Dedifferentiated amniotic fluid mesenchymal stem cell (primary cell): ENCODE measurements at regions not wholly inside any gene's neighbourhood (a gene's known extent, or its start where the extent isn't known, plus 50 kb on each side); places are given as distances from the start of the nearest gene placed in this dataset.

Experiments
- DNase-seq: peaks from one replicate; pipeline ENCODE4 v3.0.0-alpha.2; 2016; ENCODE audit errors: extremely low spot score

- no peak for DNase-seq
Observed at GRCh38 chr5:6195711-6196358, 182.5 kb downstream of the MED10 start.

DNA sequence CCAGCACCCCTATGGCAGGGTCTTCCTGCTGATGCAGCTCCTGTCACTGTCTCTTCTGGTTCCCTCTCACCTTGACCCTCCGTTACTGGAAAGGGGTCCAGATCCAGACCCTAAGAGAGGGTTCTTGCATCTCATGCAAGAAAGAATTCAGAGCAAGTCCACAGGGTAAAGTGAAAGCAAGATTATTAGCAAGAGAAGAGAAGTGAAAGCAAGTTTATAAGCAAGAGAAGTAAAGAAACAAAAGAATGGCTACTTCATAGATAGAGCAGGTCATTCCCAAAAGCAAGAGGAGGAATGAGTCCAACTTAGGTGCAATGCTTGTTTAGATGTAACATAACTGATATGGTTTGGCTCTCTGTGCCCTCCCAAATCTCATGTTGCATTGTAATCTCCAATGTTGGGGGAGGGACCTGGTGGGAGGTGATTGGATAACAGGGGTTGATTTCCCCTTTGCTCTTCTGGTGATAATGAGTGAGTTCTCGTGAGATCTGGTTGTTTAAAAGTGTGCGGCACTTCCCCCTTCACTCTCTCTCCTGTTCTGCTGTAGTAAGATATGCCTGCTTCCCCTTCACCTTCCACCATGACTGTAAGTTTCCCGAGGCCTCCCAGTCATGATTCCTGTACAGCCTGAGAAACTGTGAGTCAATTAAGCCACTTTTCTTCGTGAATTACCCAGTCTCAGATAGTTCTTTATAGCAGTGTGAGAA, 183.3 kb downstream of the MED10 start:
- no peak for DNase-seq

GRCh38 chr5:6194261-6194875, 184.0 kb downstream of the MED10 start:
- DNase-seq = no peak

- DNase-seq = no peak
Observed at GRCh38 chr5:6193310-6193709, 185.0 kb downstream of the MED10 start.

- no peak for DNase-seq
Observed at GRCh38 chr5:6190838-6191237, 187.5 kb downstream of the MED10 start.

DNA sequence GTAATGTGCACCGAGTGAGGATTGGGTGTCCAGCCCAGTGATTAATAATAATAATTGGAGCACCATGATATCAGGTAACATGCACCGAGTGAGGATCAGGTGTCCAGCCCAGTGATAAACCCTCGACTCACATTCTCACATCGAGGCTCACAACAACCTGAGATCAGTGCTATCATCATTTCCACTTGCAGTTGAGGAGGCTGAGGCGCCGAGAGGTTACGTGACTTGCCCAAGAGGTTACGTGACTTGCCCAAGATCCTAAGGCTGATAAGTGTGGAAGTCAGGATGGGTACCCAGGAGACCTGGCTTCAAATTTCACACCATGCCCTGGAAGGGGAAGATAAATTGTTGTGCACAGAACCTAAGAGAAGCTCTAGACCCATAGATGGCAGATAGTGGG, 189.4 kb downstream of the MED10 start:
- no peak for DNase-seq

DNA sequence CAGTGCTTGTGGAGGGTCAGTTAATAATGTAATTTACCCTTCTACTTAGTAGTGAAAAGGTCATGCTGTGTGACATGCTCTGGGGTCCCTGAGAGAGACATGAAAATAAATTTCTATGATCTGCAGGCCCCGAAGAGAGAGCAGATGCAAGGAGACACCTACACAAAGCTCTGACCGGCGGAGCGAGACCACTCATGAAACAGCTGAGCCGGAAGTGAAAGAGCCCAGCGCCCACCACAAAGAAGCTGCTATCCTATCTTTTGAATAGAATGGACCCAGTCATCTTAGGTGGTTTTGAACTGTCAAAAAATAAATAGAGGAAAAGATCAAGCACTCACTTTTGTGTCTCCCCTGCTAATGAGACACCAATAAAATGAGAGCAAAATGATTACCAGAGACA, 190.0 kb downstream of the MED10 start:
- no peak for DNase-seq

- no peak for DNase-seq
Observed at GRCh38 chr5:6187501-6187900, 190.8 kb downstream of the MED10 start.

- DNase-seq = no peak
Observed at GRCh38 chr5:6185574-6185973, 192.8 kb downstream of the MED10 start.

DNA sequence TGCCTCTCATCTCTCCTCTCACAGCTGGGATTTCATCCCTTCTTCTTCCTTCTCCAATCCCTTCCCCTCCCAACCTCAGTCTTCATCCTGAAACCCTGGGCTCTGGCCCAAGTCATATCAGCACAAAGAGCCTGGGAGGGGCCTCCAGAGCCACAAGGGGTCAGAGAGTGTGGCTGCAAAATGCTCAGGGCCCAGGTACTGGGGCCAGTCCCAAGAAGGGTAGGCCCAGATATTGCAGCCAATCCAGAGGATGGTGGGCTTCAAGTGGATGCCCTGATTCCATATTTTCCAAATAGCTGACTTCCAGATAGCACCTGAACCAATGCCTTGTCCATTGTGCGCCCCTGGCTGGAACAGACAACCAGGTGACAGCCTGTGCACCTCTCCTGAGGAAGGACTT, 193.9 kb downstream of the MED10 start:
- no peak for DNase-seq

- DNase-seq = no peak
Observed at GRCh38 chr5:6183391-6184390, 194.7 kb downstream of the MED10 start.

GRCh38 chr5:6182271-6182815, 196.0 kb downstream of the MED10 start:
- DNase-seq = no peak

GRCh38 chr5:6181871-6182270, 196.5 kb downstream of the MED10 start:
- no peak for DNase-seq

- no peak for DNase-seq
Observed at GRCh38 chr5:6181147-6181729, 197.1 kb downstream of the MED10 start.

DNA sequence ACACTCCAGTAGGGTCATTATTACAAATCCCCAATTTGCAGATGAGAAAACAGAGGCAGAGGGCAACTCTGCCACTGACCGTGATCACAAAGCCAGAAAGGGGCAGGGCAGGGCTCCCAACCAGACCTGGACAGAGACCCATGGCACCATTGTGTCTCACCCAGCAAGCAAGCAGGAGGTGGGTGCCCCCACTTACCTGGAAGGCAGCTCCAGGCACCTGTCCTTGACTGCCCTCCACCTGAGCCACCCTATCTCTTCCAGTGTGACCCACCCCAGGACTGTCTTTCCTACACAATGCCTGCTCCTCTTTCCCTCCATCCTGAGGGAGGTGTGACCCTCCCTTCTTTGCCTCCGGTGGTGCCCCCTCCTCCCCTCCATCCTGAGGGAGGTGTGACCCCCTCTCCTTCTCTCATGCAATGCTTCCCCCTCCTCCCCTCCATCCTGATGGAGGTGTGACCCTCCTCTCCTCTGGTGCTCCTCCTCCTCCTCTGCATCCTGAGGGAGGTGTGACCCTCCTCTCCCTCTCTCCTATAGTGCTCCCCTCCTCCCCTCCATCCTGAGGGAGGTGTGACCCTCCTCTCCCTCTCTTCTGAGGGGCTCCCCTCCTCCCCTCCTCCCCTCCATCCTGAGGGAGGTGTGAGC, 198.0 kb downstream of the MED10 start:
- DNase-seq = no peak

- DNase-seq = no peak
Observed at GRCh38 chr5:6178846-6179532, 199.4 kb downstream of the MED10 start.

- DNase-seq = no peak
Observed at GRCh38 chr5:6177926-6178325, 200.4 kb downstream of the MED10 start.

- no peak for DNase-seq
Observed at GRCh38 chr5:6176102-6176693, 202.1 kb downstream of the MED10 start.

- DNase-seq = no peak
Observed at GRCh38 chr5:6175172-6175854, 203.0 kb downstream of the MED10 start.
